Lower leg skin (tissue), 3 donors: ENCODE measurements at regions not wholly inside any gene's neighbourhood (a gene's known extent, or its start where the extent isn't known, plus 50 kb on each side); places are given as distances from the start of the nearest gene placed in this dataset.

Source experiments
- POLR2A ChIP-seq, 2 donors: fragments of 450-650 bp; IDR thresholded peaks; one replicate each; pipeline ENCODE4 v1.6.1; 2016 to 2017; ENCODE audit warnings: antibody characterized with exemption in 2 of 2, mild to moderate bottlenecking in 1 of 2, moderate library complexity in 1 of 2
- TF ChIP-seq, protein P1 (sequence below), 3 donors: fragments of 450-650 bp; IDR thresholded peaks; one replicate each; pipeline ENCODE4 v1.5.1; 2016; ENCODE audit warnings: antibody characterized with exemption in 3 of 3, mild to moderate bottlenecking in 3 of 3, moderate library complexity in 2 of 3

- TF ChIP-seq, protein P1, sequence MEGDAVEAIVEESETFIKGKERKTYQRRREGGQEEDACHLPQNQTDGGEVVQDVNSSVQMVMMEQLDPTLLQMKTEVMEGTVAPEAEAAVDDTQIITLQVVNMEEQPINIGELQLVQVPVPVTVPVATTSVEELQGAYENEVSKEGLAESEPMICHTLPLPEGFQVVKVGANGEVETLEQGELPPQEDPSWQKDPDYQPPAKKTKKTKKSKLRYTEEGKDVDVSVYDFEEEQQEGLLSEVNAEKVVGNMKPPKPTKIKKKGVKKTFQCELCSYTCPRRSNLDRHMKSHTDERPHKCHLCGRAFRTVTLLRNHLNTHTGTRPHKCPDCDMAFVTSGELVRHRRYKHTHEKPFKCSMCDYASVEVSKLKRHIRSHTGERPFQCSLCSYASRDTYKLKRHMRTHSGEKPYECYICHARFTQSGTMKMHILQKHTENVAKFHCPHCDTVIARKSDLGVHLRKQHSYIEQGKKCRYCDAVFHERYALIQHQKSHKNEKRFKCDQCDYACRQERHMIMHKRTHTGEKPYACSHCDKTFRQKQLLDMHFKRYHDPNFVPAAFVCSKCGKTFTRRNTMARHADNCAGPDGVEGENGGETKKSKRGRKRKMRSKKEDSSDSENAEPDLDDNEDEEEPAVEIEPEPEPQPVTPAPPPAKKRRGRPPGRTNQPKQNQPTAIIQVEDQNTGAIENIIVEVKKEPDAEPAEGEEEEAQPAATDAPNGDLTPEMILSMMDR (IDR thresholded peaks at IDR 0.05) = no peak
- no peak for TF ChIP-seq POLR2A (IDR thresholded peaks at IDR 0.05)
These were observed 380.0 kb downstream of the KLF12 start for GRCh38 chr13:73754241-73754640.
